Calu3 (cell line): ENCODE measurements at regions not wholly inside any gene's neighbourhood (a gene's known extent, or its start where the extent isn't known, plus 50 kb on each side); places are given as distances from the start of the nearest gene placed in this dataset. TPM values are rescaled to one million over a fixed set of nuclear protein-coding genes. Genes with fewer than 3 reads are reported as not detected.

Experiments used
- BruUV-seq: library from RNA; stranded (reverse); fragments of 400-500 nt; replicated peaks from 2 replicates; lab custom pipeline; 2021; lab: Mats Ljungman, UMichigan
- CTCF ChIA-PET: fragments of 300-600 bp; sonication (Branson Sonifier 250); formaldehyde crosslinking; loops from one replicate; lab custom pipeline; 2022; ENCODE audit warnings: antibody characterized with exemption; lab: Charles Lee
- DNase-seq: peaks from one replicate; pipeline ENCODE4 v3.0.0; 2022
- H3K27ac Mint-ChIP-seq: one replicate; pipeline ENCODE4 v1.8.0; 2022; ENCODE audit warnings: mixed read lengths; ENCODE audit not compliant: unreplicated experiment
- H3K27me3 Mint-ChIP-seq: one replicate; pipeline ENCODE4 v1.8.0; 2022; ENCODE audit warnings: mixed read lengths; ENCODE audit not compliant: unreplicated experiment
- H3K36me3 Mint-ChIP-seq: one replicate; pipeline ENCODE4 v1.8.0; 2022; ENCODE audit warnings: mild to moderate bottlenecking, moderate library complexity, mixed read lengths; ENCODE audit not compliant: insufficient read depth, unreplicated experiment
- H3K4me1 Mint-ChIP-seq: one replicate; pipeline ENCODE4 v1.8.0; 2022; ENCODE audit warnings: mild to moderate bottlenecking, low read depth, mixed read lengths; ENCODE audit not compliant: unreplicated experiment
- H3K4me3 Mint-ChIP-seq: one replicate; pipeline ENCODE4 v1.8.0; 2022; ENCODE audit warnings: mild to moderate bottlenecking, low read depth, moderate library complexity, mixed read lengths; ENCODE audit not compliant: unreplicated experiment
- H3K9me3 Mint-ChIP-seq: one replicate; pipeline ENCODE4 v1.8.0; 2022; ENCODE audit warnings: low read depth, mixed read lengths; ENCODE audit not compliant: unreplicated experiment
- CTCF ChIP-seq: fragments of 200-600 bp; IDR thresholded peaks from one replicate; pipeline ENCODE4 v1.8.0; 2022; ENCODE audit warnings: antibody characterized with exemption; ENCODE audit not compliant: unreplicated experiment
- intact Hi-C: fragments of 100-400 bp; cut with micrococcal nuclease; formaldehyde crosslinking; loops from one replicate; pipeline ENCODE4 v1.10.0; 2022; ENCODE audit not compliant: unreplicated experiment
- microRNA-seq: library from miRNA; unstranded; fragments of <30 nt; microRNA quantifications from one replicate; pipeline ENCODE4 v1.2.0, GENCODE V29; 2022

GRCh38 chr18:66674286-66674685 lies 70.4 kb upstream of the CDH19 start:
- no TSS peak for BruUV-seq
- DNase-seq: no peak
- peaks cover 5% of the 10 kb centered on the region for H3K9me3 Mint-ChIP-seq
- H3K27ac Mint-ChIP-seq: no peak overlapping the region
- CTCF ChIA-PET: no interaction called here
- no peak overlapping the region for H3K4me3 Mint-ChIP-seq
- intact Hi-C loops: no loop called here
- H3K27me3 Mint-ChIP-seq: no peaks in the 10 kb centered on the region
- no peaks in the 10 kb centered on the region for H3K4me1 Mint-ChIP-seq
- H3K36me3 Mint-ChIP-seq: no peaks in the 10 kb centered on the region
- TF ChIP-seq CTCF: no peak

- no peak for TF ChIP-seq CTCF
- no TSS peak for BruUV-seq
- no peak overlapping the region for H3K4me3 Mint-ChIP-seq
These were observed 64.8 kb upstream of the CDH19 start for GRCh38 chr18:66668706-66669105.

DNA sequence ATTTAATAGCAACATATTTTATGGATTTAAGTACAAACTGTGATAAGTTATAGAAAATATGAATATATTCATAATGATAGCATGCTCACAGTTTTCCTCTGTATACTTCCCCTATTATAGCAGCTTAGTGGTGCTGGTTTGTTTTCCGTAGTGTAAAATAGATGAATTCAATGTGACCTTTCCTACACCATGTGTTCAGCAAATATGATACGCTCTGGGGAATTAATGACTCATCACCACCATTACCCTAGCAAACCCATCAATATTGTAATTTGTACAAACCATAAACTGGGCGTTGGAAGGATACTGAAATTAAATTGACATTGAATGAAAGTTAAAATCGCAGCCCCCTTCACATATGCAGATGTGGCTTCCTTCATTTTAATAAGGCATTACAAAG lies 58.7 kb upstream of the CDH19 start:
- Mint-ChIP-seq H3K4me3 (no peak overlapping the region), H3K4me1 (no peaks in the 10 kb centered on the region), H3K27ac (no peak overlapping the region)

More at GRCh38 chr18:66668706-66669105, 64.8 kb upstream of the CDH19 start:
- intact Hi-C loops: no loop called here
- no peak for DNase-seq
- Mint-ChIP-seq H3K27ac (no peak overlapping the region), H3K4me1 (no peaks in the 10 kb centered on the region), H3K27me3 (no peaks in the 10 kb centered on the region), H3K36me3 (no peaks in the 10 kb centered on the region), H3K9me3 (peaks cover 2% of the 10 kb centered on the region)
- CTCF ChIA-PET: interaction anchor here (0.6 kb wide), 1 partner anchor 859 kb away, joined by 3 read pairs; no protein-coding TSS in a partner anchor

DNA sequence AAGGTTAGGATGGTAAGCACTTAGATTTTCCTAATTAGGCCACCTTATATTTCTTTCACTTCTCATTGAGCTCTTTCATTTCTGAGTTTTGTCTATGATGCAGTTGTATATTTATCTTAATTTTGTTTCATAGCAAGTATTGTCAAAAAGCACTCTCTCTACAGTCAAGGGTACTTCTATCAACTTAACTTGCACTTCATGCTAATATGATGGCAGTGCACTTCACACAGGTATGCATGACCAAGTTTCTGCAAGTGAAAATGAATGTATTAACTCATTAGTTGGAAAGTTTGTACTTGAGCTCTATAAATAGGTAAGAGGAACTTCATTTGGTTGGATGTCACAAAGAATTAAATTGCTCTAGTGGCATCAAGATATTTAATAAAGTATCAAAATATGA lies 51.5 kb upstream of the CDH19 start:
- CTCF ChIA-PET: no interaction called here
- H3K27ac Mint-ChIP-seq: no peak overlapping the region

More for the DNA sequence above, 58.7 kb upstream of the CDH19 start:
- no TSS peak for BruUV-seq
- CTCF ChIA-PET: no interaction called here
- DNase-seq: no peak
- H3K36me3 Mint-ChIP-seq: no peaks in the 10 kb centered on the region
- TF ChIP-seq CTCF: no peak
- no peaks in the 10 kb centered on the region for H3K27me3 Mint-ChIP-seq
- peaks cover 2% of the 10 kb centered on the region for H3K9me3 Mint-ChIP-seq
- intact Hi-C loops: no loop called here

More for the DNA sequence above, 51.5 kb upstream of the CDH19 start:
- H3K4me1 Mint-ChIP-seq: no peaks in the 10 kb centered on the region
- TF ChIP-seq CTCF: no peak
- H3K27me3 Mint-ChIP-seq: no peaks in the 10 kb centered on the region
- H3K9me3 Mint-ChIP-seq: peaks cover 5% of the 10 kb centered on the region
- no peaks in the 10 kb centered on the region for H3K36me3 Mint-ChIP-seq
- no peak overlapping the region for H3K4me3 Mint-ChIP-seq
- no peak for DNase-seq
- no TSS peak for BruUV-seq
- intact Hi-C loops: no loop called here

Small RNAs in the stretch of these regions (microRNA-seq; reads per million reads assigned to microRNA genes)
- gene MIR5011: not detected
